SK-N-SH treated with all-trans-retinoic acid at 6 μM for 48 hours (cell line): ENCODE measurements at regions not wholly inside any gene's neighbourhood (a gene's known extent, or its start where the extent isn't known, plus 50 kb on each side); places are given as distances from the start of the nearest gene placed in this dataset.

Source experiments
- ATAC-seq: fragments of 200-7000 bp; cut with Tn5 transposase; 3 replicates; pipeline ENCODE4 v1.9.1; 2020; ENCODE audit warnings: mild to moderate bottlenecking, moderate library complexity
- ARNTL ChIP-seq: fragments of 450-650 bp; formaldehyde crosslinking; IDR thresholded peaks from 2 replicates; pipeline ENCODE4 v1.5.0; 2020; ENCODE audit warnings: low read depth, mild to moderate bottlenecking, moderate library complexity, borderline replicate concordance
- BACH2 ChIP-seq: fragments of 250-450 bp; sonication (Bioruptor Pico); IDR thresholded peaks from 2 replicates; pipeline ENCODE4 v1.9.0; 2021; ENCODE audit warnings: mild to moderate bottlenecking, borderline replicate concordance
- CSDC2 ChIP-seq: fragments of 250-450 bp; sonication (Bioruptor Pico); IDR thresholded peaks from 2 replicates; pipeline ENCODE4 v1.5.0; 2020; ENCODE audit warnings: mild to moderate bottlenecking, moderate library complexity
- ESRRG ChIP-seq: fragments of 250-450 bp; sonication (Bioruptor Pico); IDR thresholded peaks from 2 replicates; pipeline ENCODE4 v1.6.1; 2021; ENCODE audit warnings: mild to moderate bottlenecking
- GLIS3 ChIP-seq: fragments of 250-450 bp; sonication (Bioruptor Pico); IDR thresholded peaks from 2 replicates; pipeline ENCODE4 v1.5.0; 2020; ENCODE audit warnings: mild to moderate bottlenecking, moderate library complexity
- ISL1 ChIP-seq: fragments of 250-450 bp; sonication (Bioruptor Pico); IDR thresholded peaks from 2 replicates; pipeline ENCODE4 v2.1.2; 2022; ENCODE audit warnings: mild to moderate bottlenecking, moderate library complexity
- OSR1 ChIP-seq: fragments of 250-450 bp; sonication (Bioruptor Pico); IDR thresholded peaks from 2 replicates; pipeline ENCODE4 v1.8.0; 2022; ENCODE audit warnings: moderate library complexity, mild to moderate bottlenecking, inconsistent platforms
- PATZ1 ChIP-seq: fragments of 250-450 bp; sonication (Bioruptor Pico); IDR thresholded peaks from 2 replicates; pipeline ENCODE4 v1.8.0; 2020; ENCODE audit warnings: mild to moderate bottlenecking, moderate library complexity, borderline replicate concordance
- PPARA ChIP-seq: fragments of 250-450 bp; sonication (Bioruptor Pico); IDR thresholded peaks from 2 replicates; pipeline ENCODE4 v1.5.0; 2020; ENCODE audit warnings: mild to moderate bottlenecking, borderline replicate concordance
- RARB ChIP-seq: fragments of 250-450 bp; sonication (Bioruptor Pico); IDR thresholded peaks from 2 replicates; pipeline ENCODE4 v1.8.0; 2021; ENCODE audit warnings: mild to moderate bottlenecking, moderate library complexity
- SNAI2 ChIP-seq: fragments of 250-450 bp; sonication (Bioruptor Pico); IDR thresholded peaks from 2 replicates; pipeline ENCODE4 v1.5.0; 2020; ENCODE audit warnings: mild to moderate bottlenecking, moderate library complexity
- TCF4 ChIP-seq: fragments of 250-450 bp; sonication (Bioruptor Pico); IDR thresholded peaks from 2 replicates; pipeline ENCODE4 v1.8.0; 2021; ENCODE audit warnings: mild to moderate bottlenecking, moderate library complexity, borderline replicate concordance
- TOX ChIP-seq: fragments of 250-450 bp; sonication (Bioruptor Pico); IDR thresholded peaks from 2 replicates; pipeline ENCODE4 v1.8.0; 2021; ENCODE audit warnings: mild to moderate bottlenecking, moderate library complexity, borderline replicate concordance
- ZC3H10 ChIP-seq: fragments of 250-450 bp; sonication (Bioruptor Pico); IDR thresholded peaks from 2 replicates; pipeline ENCODE4 v1.5.1; 2021; ENCODE audit warnings: mild to moderate bottlenecking, moderate library complexity
- ZFP3 ChIP-seq: fragments of 250-450 bp; sonication (Bioruptor Pico); IDR thresholded peaks from 2 replicates; pipeline ENCODE4 v1.5.0; 2020; ENCODE audit warnings: mild to moderate bottlenecking, moderate library complexity
- ZFP30 ChIP-seq: fragments of 450-650 bp; formaldehyde crosslinking; IDR thresholded peaks from 2 replicates; pipeline ENCODE4 v1.5.0; 2022; ENCODE audit warnings: mild to moderate bottlenecking, moderate library complexity
- ZNF565 ChIP-seq: fragments of 450-650 bp; formaldehyde crosslinking; conservative IDR thresholded peaks from 2 replicates; pipeline ENCODE4 v1.5.0; 2020; ENCODE audit warnings: low read depth, mild to moderate bottlenecking, moderate library complexity
- TF ChIP-seq, protein P1 (sequence below): fragments of 250-450 bp; sonication (Bioruptor Pico); IDR thresholded peaks from 2 replicates; pipeline ENCODE4 v1.8.0; 2021; ENCODE audit warnings: low read depth, mild to moderate bottlenecking, moderate library complexity, borderline replicate concordance
- TF ChIP-seq, protein P2 (sequence below): fragments of 250-450 bp; sonication (Bioruptor Pico); IDR thresholded peaks from 2 replicates; pipeline ENCODE4 v1.5.1; 2020; ENCODE audit warnings: low read depth, mild to moderate bottlenecking, moderate library complexity
- TF ChIP-seq, protein P3 (sequence below): fragments of 250-450 bp; sonication (Bioruptor Pico); IDR thresholded peaks from 2 replicates; pipeline ENCODE4 v1.5.1; 2021; ENCODE audit warnings: mild to moderate bottlenecking, moderate library complexity

- no peak for ATAC-seq
- no peak for TF ChIP-seq TCF4 (CRISPR knock-in tag)
- no peak for TF ChIP-seq ISL1 (CRISPR knock-in tag)
- TF ChIP-seq PATZ1 = no peak
- no peak for TF ChIP-seq CSDC2 (CRISPR knock-in tag)
- TF ChIP-seq ZC3H10 = no peak
- TF ChIP-seq, protein P1, sequence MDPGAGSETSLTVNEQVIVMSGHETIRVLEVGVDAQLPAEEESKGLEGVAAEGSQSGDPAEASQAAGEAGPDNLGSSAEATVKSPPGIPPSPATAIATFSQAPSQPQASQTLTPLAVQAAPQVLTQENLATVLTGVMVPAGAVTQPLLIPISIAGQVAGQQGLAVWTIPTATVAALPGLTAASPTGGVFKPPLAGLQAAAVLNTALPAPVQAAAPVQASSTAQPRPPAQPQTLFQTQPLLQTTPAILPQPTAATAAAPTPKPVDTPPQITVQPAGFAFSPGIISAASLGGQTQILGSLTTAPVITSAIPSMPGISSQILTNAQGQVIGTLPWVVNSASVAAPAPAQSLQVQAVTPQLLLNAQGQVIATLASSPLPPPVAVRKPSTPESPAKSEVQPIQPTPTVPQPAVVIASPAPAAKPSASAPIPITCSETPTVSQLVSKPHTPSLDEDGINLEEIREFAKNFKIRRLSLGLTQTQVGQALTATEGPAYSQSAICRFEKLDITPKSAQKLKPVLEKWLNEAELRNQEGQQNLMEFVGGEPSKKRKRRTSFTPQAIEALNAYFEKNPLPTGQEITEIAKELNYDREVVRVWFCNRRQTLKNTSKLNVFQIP = no peak
- no peak for TF ChIP-seq ESRRG (CRISPR knock-in tag)
- no peak for TF ChIP-seq PPARA
- no peak for TF ChIP-seq ZFP3 (CRISPR knock-in tag)
- no peak for TF ChIP-seq ZNF565 (CRISPR knock-in tag)
- TF ChIP-seq RARB (CRISPR knock-in tag) = no peak
- no peak for TF ChIP-seq ARNTL
- TF ChIP-seq TOX = no peak
- no peak for TF ChIP-seq GLIS3 (CRISPR knock-in tag)
- TF ChIP-seq SNAI2 (CRISPR knock-in tag) = no peak
- TF ChIP-seq, protein P2, sequence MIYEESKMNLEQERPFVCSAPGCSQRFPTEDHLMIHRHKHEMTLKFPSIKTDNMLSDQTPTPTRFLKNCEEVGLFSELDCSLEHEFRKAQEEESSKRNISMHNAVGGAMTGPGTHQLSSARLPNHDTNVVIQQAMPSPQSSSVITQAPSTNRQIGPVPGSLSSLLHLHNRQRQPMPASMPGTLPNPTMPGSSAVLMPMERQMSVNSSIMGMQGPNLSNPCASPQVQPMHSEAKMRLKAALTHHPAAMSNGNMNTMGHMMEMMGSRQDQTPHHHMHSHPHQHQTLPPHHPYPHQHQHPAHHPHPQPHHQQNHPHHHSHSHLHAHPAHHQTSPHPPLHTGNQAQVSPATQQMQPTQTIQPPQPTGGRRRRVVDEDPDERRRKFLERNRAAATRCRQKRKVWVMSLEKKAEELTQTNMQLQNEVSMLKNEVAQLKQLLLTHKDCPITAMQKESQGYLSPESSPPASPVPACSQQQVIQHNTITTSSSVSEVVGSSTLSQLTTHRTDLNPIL (CRISPR knock-in tag) = no peak
- no peak for TF ChIP-seq BACH2 (CRISPR knock-in tag)
- no peak for TF ChIP-seq ZFP30
- TF ChIP-seq, protein P3, sequence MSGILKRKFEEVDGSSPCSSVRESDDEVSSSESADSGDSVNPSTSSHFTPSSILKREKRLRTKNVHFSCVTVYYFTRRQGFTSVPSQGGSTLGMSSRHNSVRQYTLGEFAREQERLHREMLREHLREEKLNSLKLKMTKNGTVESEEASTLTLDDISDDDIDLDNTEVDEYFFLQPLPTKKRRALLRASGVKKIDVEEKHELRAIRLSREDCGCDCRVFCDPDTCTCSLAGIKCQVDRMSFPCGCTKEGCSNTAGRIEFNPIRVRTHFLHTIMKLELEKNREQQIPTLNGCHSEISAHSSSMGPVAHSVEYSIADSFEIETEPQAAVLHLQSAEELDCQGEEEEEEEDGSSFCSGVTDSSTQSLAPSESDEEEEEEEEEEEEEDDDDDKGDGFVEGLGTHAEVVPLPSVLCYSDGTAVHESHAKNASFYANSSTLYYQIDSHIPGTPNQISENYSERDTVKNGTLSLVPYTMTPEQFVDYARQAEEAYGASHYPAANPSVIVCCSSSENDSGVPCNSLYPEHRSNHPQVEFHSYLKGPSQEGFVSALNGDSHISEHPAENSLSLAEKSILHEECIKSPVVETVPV = no peak
Measured at GRCh38 chr6:133688705-133689492, 200.0 kb upstream of the TCF21 start.

DNA sequence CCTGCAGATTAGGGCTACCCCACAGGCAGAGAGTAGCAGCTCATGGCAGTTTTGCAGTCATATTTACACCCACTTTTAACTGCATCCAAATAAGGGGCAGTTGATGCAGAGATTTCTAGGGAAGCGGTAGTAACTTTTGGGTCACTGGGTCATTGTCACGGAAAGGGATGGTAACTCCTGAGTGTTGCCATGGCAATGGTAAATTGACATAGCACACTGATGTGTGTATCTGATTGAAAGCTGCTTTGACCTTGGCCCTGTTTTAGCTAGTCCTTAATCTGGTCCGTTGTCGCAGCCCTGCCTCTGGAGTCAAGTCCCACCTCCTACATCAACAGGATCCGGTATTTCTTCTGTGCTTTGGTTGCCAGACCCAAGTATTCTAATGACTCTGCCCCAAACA is 199.1 kb upstream of the TCF21 start:
- no peak for ATAC-seq
- no peak for TF ChIP-seq CSDC2 (CRISPR knock-in tag)
- no peak for TF ChIP-seq GLIS3 (CRISPR knock-in tag)

GRCh38 chr6:133693565-133693964 is 195.3 kb upstream of the TCF21 start:
- no peak for ATAC-seq
- no peak for TF ChIP-seq RARB (CRISPR knock-in tag)
- TF ChIP-seq, protein P2 (CRISPR knock-in tag) = no peak
- TF ChIP-seq ZNF565 (CRISPR knock-in tag) = no peak
- TF ChIP-seq PPARA = no peak
- TF ChIP-seq, all 23 proteins: peak for 0

DNA sequence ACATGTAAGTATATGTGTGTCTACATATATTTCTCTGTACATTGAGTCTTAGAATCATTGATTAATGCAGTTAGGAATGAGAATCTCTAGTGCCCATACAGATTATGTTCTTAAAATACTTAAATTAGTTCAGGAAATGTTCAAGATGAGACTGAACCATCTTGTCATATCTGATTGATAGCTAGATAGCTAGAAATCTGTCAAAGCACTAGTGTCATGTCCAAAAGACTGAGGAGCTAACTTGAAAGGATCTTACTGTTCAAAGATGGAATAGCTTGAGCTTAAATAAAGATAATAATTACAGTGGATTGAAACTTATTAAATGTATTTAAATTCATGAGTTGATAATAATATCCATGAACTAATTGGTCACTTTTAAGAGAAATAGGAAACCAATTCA is 191.7 kb upstream of the TCF21 start:
- TF ChIP-seq TCF4 (CRISPR knock-in tag) = no peak
- TF ChIP-seq TOX = no peak
- no peak for TF ChIP-seq ZFP3 (CRISPR knock-in tag)
- no peak for TF ChIP-seq GLIS3 (CRISPR knock-in tag)
- TF ChIP-seq BACH2 (CRISPR knock-in tag) = no peak
- no peak for TF ChIP-seq PPARA
- no peak for TF ChIP-seq ZC3H10
- TF ChIP-seq OSR1 (CRISPR knock-in tag) = no peak
- TF ChIP-seq, protein P3 = no peak
- TF ChIP-seq ARNTL = no peak
- TF ChIP-seq ISL1 (CRISPR knock-in tag) = no peak
- TF ChIP-seq ZNF565 (CRISPR knock-in tag) = no peak
- no peak for TF ChIP-seq RARB (CRISPR knock-in tag)
- TF ChIP-seq, protein P1 = no peak
- no peak for TF ChIP-seq CSDC2 (CRISPR knock-in tag)
- no peak for ATAC-seq
